Panc1 (cell line): ENCODE measurements at regions not wholly inside any gene's neighbourhood (a gene's known extent, or its start where the extent isn't known, plus 50 kb on each side); places are given as distances from the start of the nearest gene placed in this dataset.

Experiments used
- POLR2AphosphoS5 ChIP-seq: IDR thresholded peaks from 2 replicates; pipeline ENCODE4 v1.6.1; 2012; ENCODE audit warnings: mild to moderate bottlenecking, low read depth, low read length, moderate library complexity
- SIN3A ChIP-seq: IDR thresholded peaks from 2 replicates; pipeline ENCODE4 v1.6.1; 2012; ENCODE audit warnings: low read depth, mild to moderate bottlenecking, low read length, moderate library complexity, borderline replicate concordance; ENCODE audit not compliant: insufficient read depth
- TCF7L2 ChIP-seq: IDR thresholded peaks from 2 replicates; pipeline ENCODE4 v1.6.1; 2011; ENCODE audit warnings: mild to moderate bottlenecking, low read depth, low read length, inconsistent platforms
- TF ChIP-seq, protein P1 (sequence below): fragments of 450-650 bp; IDR thresholded peaks from 2 replicates; pipeline ENCODE4 v1.5.1; 2017; ENCODE audit warnings: mild to moderate bottlenecking
- TF ChIP-seq, protein P2 (sequence below), 2 experiments: IDR thresholded peaks; 2 replicates each; pipeline ENCODE4 v1.6.1; 2011 to 2012; ENCODE audit warnings: low read depth in 2 of 2, control low read depth in 1 of 2, low read length in 1 of 2, mild to moderate bottlenecking in 1 of 2, moderate library complexity in 1 of 2; ENCODE audit not compliant: insufficient read depth in 1 of 2

DNA sequence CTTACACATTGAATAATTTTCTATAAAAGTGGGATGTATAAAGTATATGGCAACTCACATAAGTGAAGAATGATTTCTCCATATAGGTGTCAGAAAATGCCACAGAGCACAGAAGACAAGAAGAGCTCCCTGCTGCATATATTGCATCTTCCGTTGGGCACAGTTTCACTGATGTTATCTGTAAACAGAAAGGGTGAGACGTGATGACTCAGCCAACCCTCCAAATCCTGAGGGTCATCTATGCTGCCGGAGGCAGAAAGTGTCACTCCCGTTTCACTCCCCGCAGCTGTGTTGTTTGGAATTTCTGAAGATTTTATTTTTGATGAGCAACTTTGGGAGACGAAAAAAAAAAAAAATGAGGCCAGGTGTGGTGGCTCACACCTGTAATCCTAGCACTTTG lies 644.1 kb downstream of the C6orf118 start:
- TF ChIP-seq, protein P1, sequence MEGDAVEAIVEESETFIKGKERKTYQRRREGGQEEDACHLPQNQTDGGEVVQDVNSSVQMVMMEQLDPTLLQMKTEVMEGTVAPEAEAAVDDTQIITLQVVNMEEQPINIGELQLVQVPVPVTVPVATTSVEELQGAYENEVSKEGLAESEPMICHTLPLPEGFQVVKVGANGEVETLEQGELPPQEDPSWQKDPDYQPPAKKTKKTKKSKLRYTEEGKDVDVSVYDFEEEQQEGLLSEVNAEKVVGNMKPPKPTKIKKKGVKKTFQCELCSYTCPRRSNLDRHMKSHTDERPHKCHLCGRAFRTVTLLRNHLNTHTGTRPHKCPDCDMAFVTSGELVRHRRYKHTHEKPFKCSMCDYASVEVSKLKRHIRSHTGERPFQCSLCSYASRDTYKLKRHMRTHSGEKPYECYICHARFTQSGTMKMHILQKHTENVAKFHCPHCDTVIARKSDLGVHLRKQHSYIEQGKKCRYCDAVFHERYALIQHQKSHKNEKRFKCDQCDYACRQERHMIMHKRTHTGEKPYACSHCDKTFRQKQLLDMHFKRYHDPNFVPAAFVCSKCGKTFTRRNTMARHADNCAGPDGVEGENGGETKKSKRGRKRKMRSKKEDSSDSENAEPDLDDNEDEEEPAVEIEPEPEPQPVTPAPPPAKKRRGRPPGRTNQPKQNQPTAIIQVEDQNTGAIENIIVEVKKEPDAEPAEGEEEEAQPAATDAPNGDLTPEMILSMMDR: no peak
- TF ChIP-seq POLR2AphosphoS5 (no peak), SIN3A (no peak), TCF7L2 (no peak)
- TF ChIP-seq, protein P2, sequence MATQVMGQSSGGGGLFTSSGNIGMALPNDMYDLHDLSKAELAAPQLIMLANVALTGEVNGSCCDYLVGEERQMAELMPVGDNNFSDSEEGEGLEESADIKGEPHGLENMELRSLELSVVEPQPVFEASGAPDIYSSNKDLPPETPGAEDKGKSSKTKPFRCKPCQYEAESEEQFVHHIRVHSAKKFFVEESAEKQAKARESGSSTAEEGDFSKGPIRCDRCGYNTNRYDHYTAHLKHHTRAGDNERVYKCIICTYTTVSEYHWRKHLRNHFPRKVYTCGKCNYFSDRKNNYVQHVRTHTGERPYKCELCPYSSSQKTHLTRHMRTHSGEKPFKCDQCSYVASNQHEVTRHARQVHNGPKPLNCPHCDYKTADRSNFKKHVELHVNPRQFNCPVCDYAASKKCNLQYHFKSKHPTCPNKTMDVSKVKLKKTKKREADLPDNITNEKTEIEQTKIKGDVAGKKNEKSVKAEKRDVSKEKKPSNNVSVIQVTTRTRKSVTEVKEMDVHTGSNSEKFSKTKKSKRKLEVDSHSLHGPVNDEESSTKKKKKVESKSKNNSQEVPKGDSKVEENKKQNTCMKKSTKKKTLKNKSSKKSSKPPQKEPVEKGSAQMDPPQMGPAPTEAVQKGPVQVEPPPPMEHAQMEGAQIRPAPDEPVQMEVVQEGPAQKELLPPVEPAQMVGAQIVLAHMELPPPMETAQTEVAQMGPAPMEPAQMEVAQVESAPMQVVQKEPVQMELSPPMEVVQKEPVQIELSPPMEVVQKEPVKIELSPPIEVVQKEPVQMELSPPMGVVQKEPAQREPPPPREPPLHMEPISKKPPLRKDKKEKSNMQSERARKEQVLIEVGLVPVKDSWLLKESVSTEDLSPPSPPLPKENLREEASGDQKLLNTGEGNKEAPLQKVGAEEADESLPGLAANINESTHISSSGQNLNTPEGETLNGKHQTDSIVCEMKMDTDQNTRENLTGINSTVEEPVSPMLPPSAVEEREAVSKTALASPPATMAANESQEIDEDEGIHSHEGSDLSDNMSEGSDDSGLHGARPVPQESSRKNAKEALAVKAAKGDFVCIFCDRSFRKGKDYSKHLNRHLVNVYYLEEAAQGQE (IDR thresholded peaks at IDR 0.05; ENCODE audit: insufficient read depth in 1 of 2, low read depth in 2 of 2, low read length in 1 of 2): no peak
